ENCODE measurements at regions not wholly inside any gene's neighbourhood (a gene's known extent, or its start where the extent isn't known, plus 50 kb on each side); places are given as distances from the start of the nearest gene placed in this dataset.

DNA sequence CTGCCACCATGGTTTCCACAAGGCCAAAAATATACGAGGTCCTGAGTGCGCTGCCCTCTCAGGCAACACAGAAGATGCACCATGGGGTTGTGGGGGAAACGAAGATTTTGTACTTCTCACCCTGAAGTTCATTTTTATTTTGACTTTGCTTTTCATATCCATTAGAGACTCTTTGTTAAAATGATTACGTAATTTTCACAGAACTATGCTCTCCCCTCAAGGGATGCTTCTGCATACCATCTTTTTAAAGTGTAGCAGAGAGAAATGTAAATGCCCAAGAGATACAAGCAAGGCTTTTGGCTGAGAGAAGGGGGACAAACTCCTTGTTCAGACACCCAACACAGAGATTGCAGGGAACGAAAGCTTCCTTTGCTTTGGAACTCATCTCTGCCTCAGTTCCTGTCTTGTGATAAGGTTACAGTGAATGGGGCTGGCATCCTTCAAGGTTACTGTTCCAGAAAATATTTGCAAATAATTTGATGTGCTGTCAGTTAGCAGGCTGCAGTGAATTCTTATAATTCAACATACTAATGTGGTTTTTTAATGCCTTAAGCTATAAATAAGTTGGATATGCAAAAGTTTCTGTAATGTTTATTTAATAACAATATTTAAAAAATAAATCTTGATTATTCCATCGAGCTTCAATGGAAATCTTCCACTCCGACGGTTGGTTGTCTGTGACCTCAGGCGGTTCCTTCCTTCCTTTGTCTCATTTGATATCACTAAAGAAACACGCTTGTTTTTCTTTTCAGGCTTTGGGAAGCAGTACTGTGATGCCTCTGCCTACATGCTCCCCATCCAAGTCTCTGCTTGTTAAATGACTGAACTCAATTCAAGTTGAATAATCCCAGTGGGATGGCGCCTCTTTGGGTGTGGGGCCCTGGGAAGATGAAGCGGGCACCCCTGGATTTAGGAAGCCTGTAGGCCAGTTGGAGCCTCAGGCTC, 209.3 kb upstream of the CTBP2 start:
- DNase-seq = no peak
- TF ChIP-seq POLR2A (IDR thresholded peaks at IDR 0.05; ENCODE audit: low read length) (no peak), GATA1 (IDR thresholded peaks at IDR 0.05; ENCODE audit: low read depth, low read length) (no peak)

DNA sequence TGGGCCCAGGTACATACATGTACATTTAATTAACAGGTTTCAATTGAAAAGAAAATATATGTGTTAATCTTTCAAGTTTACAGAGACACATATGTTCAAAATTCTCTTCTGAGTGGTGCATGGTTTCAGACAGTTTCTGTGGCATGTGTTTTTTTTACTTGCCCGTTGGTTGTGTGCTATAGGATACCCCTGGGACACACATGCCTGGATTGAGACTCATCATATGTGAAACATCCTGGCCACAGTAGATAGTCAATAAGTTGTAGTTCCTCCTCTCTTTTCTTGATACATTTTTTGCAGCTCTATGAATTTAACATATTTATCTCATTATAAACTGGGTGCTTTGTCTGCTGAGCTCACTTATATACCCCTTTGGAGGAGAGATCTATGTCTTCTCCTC, 207.8 kb upstream of the CTBP2 start:
- TF ChIP-seq POLR2A (IDR thresholded peaks at IDR 0.05; ENCODE audit: low read length) (no peak), GATA1 (IDR thresholded peaks at IDR 0.05; ENCODE audit: low read depth, low read length) (no peak)
- DNase-seq = no peak

DNA sequence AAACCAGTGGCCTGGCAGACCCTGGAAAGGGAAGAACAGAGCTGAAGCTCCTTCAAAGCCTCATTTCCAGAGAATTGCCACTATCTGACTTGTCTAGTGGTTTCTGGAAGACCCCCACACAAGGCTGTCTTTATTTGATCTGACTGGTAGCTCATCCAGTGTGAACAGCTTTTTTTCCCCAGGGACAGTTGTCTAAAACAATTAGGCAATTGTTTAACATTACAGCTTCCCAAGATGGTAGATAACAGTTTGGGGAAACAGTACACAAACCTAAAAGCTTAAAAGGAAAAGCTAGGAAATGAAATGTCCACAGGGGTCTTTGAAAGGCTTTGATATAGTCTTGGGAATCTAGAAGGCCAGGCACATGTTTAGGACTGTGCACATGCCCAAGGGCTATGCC, 203.4 kb upstream of the CTBP2 start:
- DNase-seq = no peak
- TF ChIP-seq GATA1 (IDR thresholded peaks at IDR 0.05; ENCODE audit: low read depth, low read length) (no peak), POLR2A (IDR thresholded peaks at IDR 0.05; ENCODE audit: low read length) (no peak)

DNA sequence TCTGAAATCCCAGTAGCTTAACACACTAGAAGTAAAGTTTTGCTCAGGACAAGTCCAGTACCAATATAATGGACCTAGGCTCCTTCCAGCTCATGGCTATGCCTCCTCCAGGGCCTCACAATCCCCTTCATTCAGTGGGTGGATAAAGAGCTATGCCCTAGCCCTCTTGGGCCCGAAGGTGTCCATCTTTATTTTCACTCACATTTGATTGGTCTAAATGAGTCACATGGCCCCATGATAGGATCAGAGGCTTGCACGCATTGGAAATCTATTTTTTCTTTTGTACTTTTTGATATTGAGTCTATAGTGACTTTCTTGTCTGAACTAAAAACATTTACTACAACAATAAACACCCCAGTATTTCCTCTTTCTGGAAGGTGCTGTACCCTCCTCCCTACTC, 202.6 kb upstream of the CTBP2 start:
- DNase-seq = no peak

DNA sequence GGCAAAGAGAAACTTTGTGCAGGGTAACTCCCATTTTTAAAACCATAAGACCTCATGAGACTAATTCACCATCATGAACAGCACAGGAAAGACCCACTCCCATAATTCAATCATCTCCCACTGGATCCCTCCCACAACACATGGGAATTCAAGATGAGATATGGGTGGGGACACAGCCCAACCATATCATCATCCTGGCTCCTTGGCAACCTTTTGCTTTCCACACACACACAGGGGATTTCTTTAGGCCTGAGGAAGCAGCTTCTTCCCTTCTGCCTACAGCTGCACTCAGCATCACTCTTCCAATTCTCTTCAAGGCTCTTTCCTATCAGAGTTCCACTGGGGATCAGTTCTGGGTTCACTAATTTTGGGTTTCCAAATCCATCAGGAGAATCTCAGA, 199.0 kb upstream of the CTBP2 start:
- DNase-seq = no peak
- TF ChIP-seq POLR2A (IDR thresholded peaks at IDR 0.05; ENCODE audit: low read length) (no peak), GATA1 (IDR thresholded peaks at IDR 0.05; ENCODE audit: low read depth, low read length) (no peak)

More for the DNA sequence above, 202.6 kb upstream of the CTBP2 start:
- TF ChIP-seq POLR2A (IDR thresholded peaks at IDR 0.05; ENCODE audit: low read length) (no peak), GATA1 (IDR thresholded peaks at IDR 0.05; ENCODE audit: low read depth, low read length) (no peak)

DNA sequence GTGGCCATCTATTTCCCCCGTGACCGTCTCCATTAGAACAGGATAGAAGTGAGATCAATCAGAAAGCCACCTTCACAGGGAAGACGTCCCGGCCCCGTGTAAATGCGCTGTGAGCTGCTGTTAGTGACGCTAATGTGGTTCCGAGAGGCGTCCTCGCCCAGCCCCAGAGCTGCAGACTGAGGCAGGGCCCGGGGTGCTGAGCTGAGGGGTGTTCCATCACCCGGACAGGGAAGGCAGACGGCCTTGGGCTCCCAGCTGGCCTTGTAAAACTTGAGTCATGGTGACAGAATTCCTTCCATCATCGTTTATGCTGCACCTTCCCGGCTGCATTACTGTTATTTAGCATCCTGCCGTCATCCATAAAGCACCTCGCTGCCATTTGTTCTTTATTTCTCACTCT, 195.3 kb upstream of the CTBP2 start:
- DNase-seq = no peak
- TF ChIP-seq POLR2A (IDR thresholded peaks at IDR 0.05; ENCODE audit: low read length) = no peak
- no peak for TF ChIP-seq GATA1 (IDR thresholded peaks at IDR 0.05; ENCODE audit: low read depth, low read length)

DNA sequence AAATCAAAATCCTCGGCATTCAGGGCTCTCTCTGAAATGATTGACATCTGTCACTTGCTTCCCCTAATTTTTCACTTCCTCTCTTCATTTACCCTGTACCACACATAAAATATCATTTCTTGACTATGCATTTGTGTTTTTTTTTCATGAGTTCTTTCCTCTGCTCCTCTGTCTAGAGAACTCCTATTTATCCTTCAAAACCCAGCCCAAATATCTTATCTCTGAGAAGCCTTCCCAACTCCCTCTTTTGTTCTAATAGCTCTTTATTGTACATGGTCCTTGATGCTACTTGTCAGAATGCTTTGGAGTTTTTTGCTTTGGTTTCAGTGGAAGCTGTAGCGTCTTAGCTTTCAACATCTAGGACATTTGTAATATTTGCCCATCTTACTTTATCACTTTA, 190.2 kb upstream of the CTBP2 start:
- TF ChIP-seq POLR2A (IDR thresholded peaks at IDR 0.05; ENCODE audit: low read length) (no peak), GATA1 (IDR thresholded peaks at IDR 0.05; ENCODE audit: low read depth, low read length) (no peak)

DNA sequence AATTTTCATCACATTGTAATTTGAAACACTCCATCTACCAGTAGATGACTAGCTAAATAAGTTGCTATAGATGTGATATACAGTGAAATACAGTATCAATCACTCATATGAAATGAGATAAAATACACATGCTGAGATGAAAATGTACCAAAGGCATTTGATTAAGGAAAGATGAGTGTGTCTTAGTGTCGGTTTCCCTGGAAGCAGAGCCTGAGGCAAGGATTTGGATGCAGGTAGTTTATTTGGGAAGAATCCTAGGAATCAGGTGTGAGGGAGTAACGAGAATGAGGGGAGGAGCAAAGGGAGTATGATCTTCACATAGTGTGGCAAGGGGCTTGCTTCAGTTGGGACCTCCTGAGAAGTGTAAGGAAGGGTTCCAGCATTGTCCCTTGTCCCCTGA, 188.2 kb upstream of the CTBP2 start:
- DNase-seq = no peak
- no peak for TF ChIP-seq POLR2A (IDR thresholded peaks at IDR 0.05; ENCODE audit: low read length)
- TF ChIP-seq GATA1 (IDR thresholded peaks at IDR 0.05; ENCODE audit: low read depth, low read length) = no peak

More for the DNA sequence above, 190.2 kb upstream of the CTBP2 start:
- DNase-seq = no peak

DNA sequence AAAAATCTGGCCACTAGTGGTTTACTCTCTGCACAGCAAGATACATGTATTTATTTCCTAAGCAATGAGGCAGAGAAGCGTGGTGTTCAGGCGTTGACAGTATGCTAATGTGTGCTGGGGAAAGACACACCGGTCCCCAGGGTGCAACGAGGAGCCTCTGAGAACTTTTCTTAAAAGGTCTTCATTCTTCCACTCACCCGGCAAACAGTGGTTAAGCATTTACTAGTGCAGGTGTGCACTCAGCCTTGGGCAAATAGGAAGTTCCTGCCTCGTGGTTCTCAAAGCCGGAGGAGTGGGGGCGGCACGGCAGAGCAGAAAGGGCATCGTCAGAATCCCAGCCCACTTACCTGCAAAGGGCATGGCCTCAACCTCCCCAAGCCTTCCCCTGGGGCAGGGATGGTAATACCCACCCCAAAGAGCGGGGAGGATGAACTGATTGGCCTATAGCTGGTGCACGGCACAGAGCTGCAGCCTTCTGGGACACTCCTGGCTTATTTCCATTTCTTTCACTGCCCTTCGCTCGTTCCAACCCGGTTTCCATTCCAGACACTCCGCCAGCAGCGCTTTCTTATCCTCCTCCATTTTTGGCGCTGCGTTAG, 184.3 kb upstream of the CTBP2 start:
- DNase-seq = no peak
- no peak for TF ChIP-seq POLR2A (IDR thresholded peaks at IDR 0.05; ENCODE audit: low read length)
- no peak for TF ChIP-seq GATA1 (IDR thresholded peaks at IDR 0.05; ENCODE audit: low read depth, low read length)

DNA sequence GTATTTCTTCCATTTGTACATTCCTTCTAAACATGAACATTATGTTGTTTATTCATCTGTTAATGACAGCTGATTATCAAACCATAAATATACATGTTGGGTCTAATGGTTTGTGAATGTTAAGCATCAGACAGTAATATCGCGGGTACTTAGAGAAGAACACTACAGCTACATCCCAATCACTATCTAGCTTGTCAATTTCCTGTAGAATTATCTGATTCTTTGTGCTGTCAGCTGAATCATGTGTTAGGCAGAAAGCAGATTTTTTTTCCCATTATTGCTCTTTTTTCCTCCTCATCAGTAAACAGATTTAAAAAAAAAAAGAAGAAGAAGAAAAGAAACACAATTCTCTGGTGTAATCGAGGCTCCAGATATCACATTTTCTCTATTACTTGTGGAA, 183.6 kb upstream of the CTBP2 start:
- DNase-seq = no peak

DNA sequence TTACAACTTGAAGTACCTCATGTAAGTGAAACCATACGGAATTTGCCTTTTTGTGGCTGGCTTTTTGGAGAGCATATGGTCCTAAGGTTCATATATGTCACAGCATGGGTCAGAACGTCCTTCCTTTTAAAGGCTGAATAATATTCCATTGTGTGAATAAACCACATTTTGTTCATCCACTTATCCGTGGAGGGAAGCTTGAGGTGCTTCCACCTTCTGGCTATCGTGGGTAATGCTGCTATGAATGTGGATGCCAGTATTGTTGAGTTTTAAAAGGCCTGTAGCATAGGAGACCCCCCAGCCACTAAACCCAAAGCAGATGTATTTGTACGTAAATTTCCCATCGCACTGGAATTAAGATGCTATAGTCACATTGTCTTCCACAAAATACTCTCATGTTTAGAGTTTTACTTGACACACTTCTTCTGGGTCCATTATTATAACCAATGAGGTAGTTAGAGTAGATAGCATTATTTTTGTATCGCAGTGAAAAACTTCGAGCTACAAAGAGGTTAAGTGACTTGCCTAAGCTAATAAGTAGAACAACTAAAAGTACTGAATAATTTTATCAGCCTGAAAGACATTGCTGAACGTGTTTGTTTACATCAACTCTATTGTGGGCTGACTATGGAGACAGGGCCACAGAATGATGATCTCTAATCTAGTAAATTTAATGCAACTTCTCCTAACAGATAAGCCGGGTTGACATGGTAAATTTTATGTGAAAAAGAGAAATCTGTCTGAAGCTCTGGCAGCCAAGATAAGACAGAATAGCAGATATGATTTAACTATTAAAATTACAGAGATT, 183.0 kb upstream of the CTBP2 start:
- peak; percentile 23 to 60 for DNase-seq
- TF ChIP-seq POLR2A (IDR thresholded peaks at IDR 0.05; ENCODE audit: low read length) (no peak), GATA1 (IDR thresholded peaks at IDR 0.05; ENCODE audit: low read depth, low read length) (no peak)

More for the DNA sequence above, 183.6 kb upstream of the CTBP2 start:
- TF ChIP-seq POLR2A (IDR thresholded peaks at IDR 0.05; ENCODE audit: low read length) = no peak

DNA sequence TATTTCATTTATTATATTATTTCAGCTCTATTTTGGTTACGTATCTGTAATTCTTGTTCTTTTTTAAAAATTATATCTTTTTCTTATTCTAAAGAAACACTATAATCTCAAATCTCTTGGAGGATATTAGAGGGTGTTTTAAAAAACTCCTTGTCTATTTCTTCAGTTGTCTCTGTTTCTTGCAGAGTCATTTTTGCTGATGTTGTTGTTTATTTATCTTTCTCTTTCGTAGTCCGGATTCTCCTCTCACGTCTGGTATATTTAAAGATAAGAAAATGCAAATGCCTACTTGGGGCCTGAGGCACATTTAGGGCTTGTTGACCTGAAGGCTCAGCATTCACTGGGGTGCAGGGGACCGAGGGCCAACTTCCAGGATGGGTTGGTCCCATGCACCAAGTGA, 181.2 kb upstream of the CTBP2 start:
- TF ChIP-seq GATA1 (IDR thresholded peaks at IDR 0.05; ENCODE audit: low read depth, low read length) (no peak), POLR2A (IDR thresholded peaks at IDR 0.05; ENCODE audit: low read length) (no peak)
- DNase-seq = no peak

DNA sequence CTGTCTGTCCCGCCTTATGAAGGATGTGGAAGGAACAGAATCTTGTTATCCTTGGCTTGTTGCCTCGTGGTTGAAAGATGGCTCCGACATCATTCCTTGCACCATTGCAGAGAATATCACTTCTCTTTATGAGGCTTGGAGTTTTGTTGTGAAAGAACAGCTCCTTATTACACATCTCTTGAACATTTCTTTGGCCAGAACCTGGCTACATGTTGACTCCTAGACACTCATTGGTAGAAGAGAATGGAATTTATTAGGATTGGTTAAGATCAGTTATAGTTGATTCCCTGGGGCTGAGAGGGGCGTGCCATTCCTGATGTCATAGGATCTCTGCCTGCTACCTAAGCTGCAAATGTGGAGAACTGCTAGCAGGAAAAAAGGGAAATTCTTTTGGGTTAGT, 180.5 kb upstream of the CTBP2 start:
- no peak for TF ChIP-seq GATA1 (IDR thresholded peaks at IDR 0.05; ENCODE audit: low read depth, low read length)
- TF ChIP-seq POLR2A (IDR thresholded peaks at IDR 0.05; ENCODE audit: low read length) = no peak

DNA sequence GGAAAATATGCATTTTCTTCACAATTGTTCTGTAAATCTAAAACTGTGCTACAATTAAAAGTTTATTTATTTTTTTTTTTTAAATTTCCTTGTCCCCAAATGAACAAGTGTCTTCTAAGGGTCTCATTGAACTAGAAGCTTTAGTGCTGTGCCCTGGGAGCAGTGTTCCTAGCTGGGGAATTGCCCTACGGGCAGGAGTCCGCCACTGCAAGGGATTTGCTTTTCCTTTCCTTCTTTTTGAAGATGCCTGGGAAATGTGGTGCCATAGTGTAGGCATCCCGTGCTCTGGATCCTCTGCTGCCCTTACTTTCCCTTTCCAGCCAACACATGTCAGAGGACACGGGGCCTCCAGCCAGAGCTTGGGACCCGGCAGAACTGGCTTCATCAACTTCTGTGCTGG, 177.1 kb upstream of the CTBP2 start:
- TF ChIP-seq POLR2A (IDR thresholded peaks at IDR 0.05; ENCODE audit: low read length) (no peak), GATA1 (IDR thresholded peaks at IDR 0.05; ENCODE audit: low read depth, low read length) (no peak)
- DNase-seq = no peak

More for the DNA sequence above, 180.5 kb upstream of the CTBP2 start:
- DNase-seq = no peak

Data from erythroblast (primary cell).